ENCODE measurements at regions not wholly inside any gene's neighbourhood (a gene's known extent, or its start where the extent isn't known, plus 50 kb on each side); places are given as distances from the start of the nearest gene placed in this dataset.

GRCh38 chr6:137370871-137371633 is 123.1 kb downstream of the OLIG3 start (continued):
- no peak for TF ChIP-seq BCL3 (IDR thresholded peaks at IDR 0.05; ENCODE audit: borderline replicate concordance, insufficient read depth, low read depth, low read length, poor library complexity, severe bottlenecking)
- no peak for TF ChIP-seq NR2C2 (IDR thresholded peaks at IDR 0.05; ENCODE audit: borderline replicate concordance, control insufficient read depth, insufficient read length, low read depth)
- no peak for TF ChIP-seq SIN3A (IDR thresholded peaks at IDR 0.05; ENCODE audit: low read depth, low read length)
- no peak for TF ChIP-seq RELA (IDR thresholded peaks at IDR 0.05; ENCODE audit: borderline replicate concordance, partially characterized antibody)
- no peak for TF ChIP-seq SMC3 (IDR thresholded peaks at IDR 0.05; ENCODE audit: borderline replicate concordance, low read length)
- no peak for TF ChIP-seq EZH2 (IDR thresholded peaks at IDR 0.05; ENCODE audit: borderline replicate concordance, control insufficient read depth, low read depth, low read length)
- no peak for TF ChIP-seq STAT1 (conservative IDR thresholded peaks at IDR 0.05)
- 0 out of 2 replicates have a peak, but pooled peaks have one; percentile 38 for TF ChIP-seq RELB (IDR thresholded peaks at IDR 0.05; ENCODE audit: low read depth)
- no peak for TF ChIP-seq JUND (IDR thresholded peaks at IDR 0.05; ENCODE audit: low read depth, low read length)
- 0 out of 2 replicates have a peak, but pooled peaks have one; percentile 53 for TF ChIP-seq IRF4 (IDR thresholded peaks at IDR 0.05; ENCODE audit: low read depth, low read length)
- peak; percentile 27 for TF ChIP-seq MEF2B (IDR thresholded peaks at IDR 0.05; ENCODE audit: partially characterized antibody, poor library complexity, severe bottlenecking)
- peak; percentile 67 for TF ChIP-seq DPF2 (IDR thresholded peaks at IDR 0.05)
- TF ChIP-seq NFYB (IDR thresholded peaks at IDR 0.05; ENCODE audit: insufficient read depth, low read depth, low read length): no peak
- no peak for TF ChIP-seq ATF2 (IDR thresholded peaks at IDR 0.05; ENCODE audit: low read length)
- TF ChIP-seq ZNF687 (IDR thresholded peaks at IDR 0.05): peak; percentile 94
- no peak for TF ChIP-seq YY1 (IDR thresholded peaks at IDR 0.05; ENCODE audit: low read depth, low read length)
- peak; percentile 35; the same call in 1 of the 2 replicates for TF ChIP-seq PAX5 (IDR thresholded peaks at IDR 0.05; ENCODE audit: borderline replicate concordance, low read depth, low read length)
- TF ChIP-seq SMAD1 (IDR thresholded peaks at IDR 0.05; ENCODE audit: low read depth, partially characterized antibody): no peak

Data from GM12878 (cell line).